CD4-positive, CD25-positive, alpha-beta regulatory T cell (primary cell): ENCODE measurements at regions not wholly inside any gene's neighbourhood (a gene's known extent, or its start where the extent isn't known, plus 50 kb on each side); places are given as distances from the start of the nearest gene placed in this dataset.

Source experiments
- ATAC-seq, 2 donors: fragments of 150-1000 bp; cut with Tn5 transposase; one replicate each; pipeline ENCODE4 v1.10.0; 2021; ENCODE audit warnings: low read depth in 2 of 2, moderate number of reproducible peaks in 2 of 2, moderate library complexity in 1 of 2
- DNase-seq, 3 donors: peaks; one replicate each; pipeline versions ENCODE4 v3.0.0 to v3.0.0-alpha.2; 2012 to 2022; ENCODE audit warnings: mixed read lengths in 1 of 3
- H3K27ac ChIP-seq: one replicate; pipeline ENCODE4 v1.7.0; 2013; ENCODE audit warnings: mild to moderate bottlenecking, low read length; ENCODE audit not compliant: insufficient read depth, poor library complexity, severe bottlenecking
- H3K27me3 ChIP-seq: one replicate; pipeline ENCODE4 v1.7.0; 2013; ENCODE audit warnings: low read length; ENCODE audit not compliant: control insufficient read depth, insufficient read depth
- H3K36me3 ChIP-seq: one replicate; pipeline ENCODE4 v1.7.0; 2013; ENCODE audit warnings: mild to moderate bottlenecking, low read length, moderate library complexity; ENCODE audit not compliant: control insufficient read depth, insufficient read depth
- H3K4me1 ChIP-seq: 2 replicates; pipeline ENCODE4 v1.7.0; 2013; ENCODE audit warnings: mild to moderate bottlenecking, low read length; ENCODE audit not compliant: insufficient read depth, control insufficient read depth, poor library complexity, severe bottlenecking
- H3K4me3 ChIP-seq: one replicate; pipeline ENCODE4 v1.7.0; 2013; ENCODE audit warnings: low read depth, mild to moderate bottlenecking, low read length, moderate library complexity
- H3K9me3 ChIP-seq, 2 experiments: 1 replicate in 1 of 2; 2 replicates in 1 of 2; pipeline ENCODE4 v1.7.0; 2013; ENCODE audit warnings: low read length in 2 of 2, mild to moderate bottlenecking in 1 of 2, moderate library complexity in 1 of 2; ENCODE audit not compliant: control insufficient read depth in 2 of 2
- H3K27ac Mint-ChIP-seq, 3 donors: one replicate each; pipeline ENCODE4 v1.8.0; 2020 to 2022; ENCODE audit warnings: mild to moderate bottlenecking in 3 of 3, mixed read lengths in 3 of 3, moderate library complexity in 2 of 3
- H3K27me3 Mint-ChIP-seq: one replicate; pipeline ENCODE4 v1.8.0; 2022; ENCODE audit warnings: mild to moderate bottlenecking, mixed read lengths
- H3K36me3 Mint-ChIP-seq: one replicate; pipeline ENCODE4 v1.8.0; 2020; ENCODE audit warnings: mixed read lengths
- H3K4me1 Mint-ChIP-seq, 4 donors: one replicate each; pipeline ENCODE4 v1.8.0; 2020 to 2022; ENCODE audit warnings: mixed read lengths in 4 of 4, mild to moderate bottlenecking in 1 of 4
- H3K4me3 Mint-ChIP-seq, 4 donors: one replicate each; pipeline ENCODE4 v1.8.0; 2020 to 2022; ENCODE audit warnings: mild to moderate bottlenecking in 4 of 4, mixed read lengths in 4 of 4, moderate library complexity in 3 of 4
- H3K9me3 Mint-ChIP-seq, 7 donors: one replicate each; pipeline ENCODE4 v1.8.0; 2020 to 2022; ENCODE audit warnings: mixed read lengths in 7 of 7, mild to moderate bottlenecking in 3 of 7, moderate library complexity in 2 of 7

DNA sequence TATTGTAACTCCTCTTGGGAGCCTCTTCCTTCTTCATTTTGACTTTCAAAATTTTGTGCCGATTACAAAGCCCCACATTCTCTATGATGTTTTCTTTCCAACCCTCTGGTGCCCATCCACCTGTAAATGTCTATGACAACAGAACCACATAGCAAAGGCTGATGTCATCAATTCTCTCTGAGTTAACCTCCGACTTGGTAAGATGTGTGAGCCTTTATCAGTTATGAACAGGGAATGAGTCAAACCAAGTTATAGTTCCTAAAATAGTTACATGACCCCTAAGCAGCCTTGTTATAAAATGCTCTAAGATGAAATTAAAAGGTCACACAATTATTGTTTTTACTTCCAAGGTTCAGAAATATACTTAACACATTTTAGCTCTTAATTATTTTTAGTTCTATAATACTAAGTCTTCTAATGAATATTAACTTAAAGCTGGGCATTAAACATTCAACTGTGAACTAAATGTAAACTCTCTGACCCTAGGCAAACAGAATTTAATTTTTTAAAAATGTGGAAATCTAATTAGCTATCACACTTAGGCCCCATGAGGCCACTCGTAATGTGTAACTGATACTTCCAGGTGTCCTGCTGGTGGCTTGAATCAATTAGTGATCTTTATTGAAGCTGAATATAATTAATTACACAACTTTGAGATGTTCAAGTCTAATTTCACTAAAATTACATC, 102.3 kb upstream of the CYRIA start:
- no peak overlapping the region for H3K4me3 ChIP-seq
- H3K36me3 Mint-ChIP-seq, result no peaks in the 10 kb centered on the region
- H3K4me1 ChIP-seq, result no peaks in the 10 kb centered on the region
- H3K36me3 ChIP-seq, result no peaks in the 10 kb centered on the region
- no peak overlapping the region for H3K27ac Mint-ChIP-seq
- no peak for DNase-seq
- H3K27me3 ChIP-seq, result no peaks in the 10 kb centered on the region
- ATAC-seq, result no peak
- H3K27me3 Mint-ChIP-seq, result no peaks in the 10 kb centered on the region
- H3K4me1 Mint-ChIP-seq, result no peaks in the 10 kb centered on the region
- H3K9me3 ChIP-seq, result no peaks in the 10 kb centered on the region
- H3K4me3 Mint-ChIP-seq, result no peak overlapping the region
- H3K9me3 Mint-ChIP-seq, result peaks cover 0 to 4% (median 0%) of the 10 kb centered on the region in 7 donors
- no peak overlapping the region for H3K27ac ChIP-seq

DNA sequence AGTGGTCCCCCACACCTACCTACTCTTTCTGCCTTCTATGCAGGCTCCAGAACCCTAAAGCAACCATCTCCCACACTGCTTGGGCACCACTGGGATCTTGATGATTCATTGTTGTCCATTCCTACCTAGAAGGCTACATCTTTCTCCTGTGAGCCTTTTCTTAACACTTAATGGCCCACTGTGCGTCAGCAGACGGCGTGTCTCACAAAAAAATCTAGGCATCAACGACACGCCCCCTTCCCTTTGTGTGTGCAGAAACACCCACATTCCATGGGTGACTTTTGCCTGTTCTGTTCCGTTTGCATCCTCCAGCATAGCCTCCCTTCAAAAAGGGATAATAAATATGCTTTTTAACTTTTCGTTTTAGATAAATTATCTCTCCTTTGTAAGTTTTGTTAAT, 99.7 kb upstream of the CYRIA start:
- H3K4me3 Mint-ChIP-seq, result no peak overlapping the region
- H3K4me3 ChIP-seq, result no peak overlapping the region
- H3K27me3 ChIP-seq, result no peaks in the 10 kb centered on the region
- no peak for DNase-seq
- no peak overlapping the region for H3K27ac Mint-ChIP-seq
- no peak overlapping the region for H3K27ac ChIP-seq
- no peaks in the 10 kb centered on the region for H3K36me3 ChIP-seq
- no peaks in the 10 kb centered on the region for H3K4me1 Mint-ChIP-seq
- H3K9me3 ChIP-seq, result no peaks in the 10 kb centered on the region
- H3K4me1 ChIP-seq, result no peaks in the 10 kb centered on the region
- H3K9me3 Mint-ChIP-seq, result peaks cover 0 to 3% (median 0%) of the 10 kb centered on the region in 7 donors
- no peaks in the 10 kb centered on the region for H3K27me3 Mint-ChIP-seq
- no peaks in the 10 kb centered on the region for H3K36me3 Mint-ChIP-seq
- ATAC-seq, result no peak

DNA sequence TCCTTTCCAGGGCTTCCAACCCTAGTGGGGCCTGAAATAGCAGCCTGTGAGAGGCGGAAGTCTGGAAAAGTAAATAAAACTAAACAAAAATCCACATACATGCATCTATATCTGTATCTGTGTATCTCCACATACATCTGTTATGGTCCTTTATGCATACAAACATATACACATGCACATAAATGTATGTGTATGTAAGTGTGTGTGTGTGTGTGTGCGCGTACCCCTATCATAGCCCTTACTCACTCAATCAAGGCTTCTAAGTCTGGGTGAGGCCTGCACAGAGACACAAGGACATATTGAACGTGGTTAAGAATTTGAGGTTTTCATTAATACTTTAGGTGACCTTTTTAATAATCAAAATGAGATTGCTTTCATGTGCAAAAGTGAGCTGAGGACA, 98.9 kb upstream of the CYRIA start:
- no peaks in the 10 kb centered on the region for H3K4me1 ChIP-seq
- no peak overlapping the region for H3K4me3 ChIP-seq
- Mint-ChIP-seq H3K27me3 (no peaks in the 10 kb centered on the region), H3K4me1 (no peaks in the 10 kb centered on the region), H3K9me3 (peaks cover 0 to 1% (median 0%) of the 10 kb centered on the region in 7 donors), H3K4me3 (no peak overlapping the region), H3K27ac (no peak overlapping the region), H3K36me3 (no peaks in the 10 kb centered on the region)
- no peaks in the 10 kb centered on the region for H3K27me3 ChIP-seq
- no peak for DNase-seq
- no peak for ATAC-seq
- H3K9me3 ChIP-seq, result no peaks in the 10 kb centered on the region
- H3K36me3 ChIP-seq, result no peaks in the 10 kb centered on the region
- H3K27ac ChIP-seq, result no peak overlapping the region

GRCh38 chr2:16763493-16763899, 97.9 kb upstream of the CYRIA start:
- Mint-ChIP-seq H3K4me1 (no peaks in the 10 kb centered on the region), H3K27ac (no peak overlapping the region), H3K36me3 (no peaks in the 10 kb centered on the region), H3K4me3 (no peak overlapping the region), H3K27me3 (no peaks in the 10 kb centered on the region), H3K9me3 (peaks cover 0 to 1% (median 0%) of the 10 kb centered on the region in 7 donors)
- H3K27me3 ChIP-seq, result no peaks in the 10 kb centered on the region
- no peaks in the 10 kb centered on the region for H3K36me3 ChIP-seq
- no peaks in the 10 kb centered on the region for H3K4me1 ChIP-seq
- no peaks in the 10 kb centered on the region for H3K9me3 ChIP-seq
- DNase-seq, result no peak
- no peak overlapping the region for H3K27ac ChIP-seq
- no peak overlapping the region for H3K4me3 ChIP-seq
- no peak for ATAC-seq

- Histone ChIP-seq H3K27ac (no peak overlapping the region), H3K4me1 (no peaks in the 10 kb centered on the region), H3K4me3 (no peak overlapping the region), H3K36me3 (no peaks in the 10 kb centered on the region), H3K9me3 (no peaks in the 10 kb centered on the region), H3K27me3 (no peaks in the 10 kb centered on the region)
- H3K9me3 Mint-ChIP-seq, result peaks cover 0 to 1% (median 0%) of the 10 kb centered on the region in 7 donors
- ATAC-seq (no peak), DNase-seq (no peak)
- no peaks in the 10 kb centered on the region for H3K36me3 Mint-ChIP-seq
- H3K4me1 Mint-ChIP-seq, result no peaks in the 10 kb centered on the region
- H3K4me3 Mint-ChIP-seq, result no peak overlapping the region
- no peaks in the 10 kb centered on the region for H3K27me3 Mint-ChIP-seq
- H3K27ac Mint-ChIP-seq, result no peak overlapping the region
Observed at GRCh38 chr2:16763056-16763455, 97.4 kb upstream of the CYRIA start.

GRCh38 chr2:16760426-16760825, 94.8 kb upstream of the CYRIA start:
- Histone ChIP-seq H3K4me3 (no peak overlapping the region), H3K9me3 (no peaks in the 10 kb centered on the region), H3K36me3 (no peaks in the 10 kb centered on the region), H3K4me1 (no peaks in the 10 kb centered on the region), H3K27me3 (no peaks in the 10 kb centered on the region), H3K27ac (no peak overlapping the region)
- Mint-ChIP-seq H3K27ac (no peak overlapping the region), H3K36me3 (no peaks in the 10 kb centered on the region), H3K4me3 (no peak overlapping the region), H3K27me3 (no peaks in the 10 kb centered on the region), H3K4me1 (no peaks in the 10 kb centered on the region), H3K9me3 (no peaks in the 10 kb centered on the region)
- ATAC-seq, result no peak
- no peak for DNase-seq

- Histone ChIP-seq H3K4me1 (no peaks in the 10 kb centered on the region), H3K27ac (no peak overlapping the region), H3K27me3 (no peaks in the 10 kb centered on the region), H3K9me3 (no peaks in the 10 kb centered on the region), H3K4me3 (no peak overlapping the region), H3K36me3 (no peaks in the 10 kb centered on the region)
- no peaks in the 10 kb centered on the region for H3K36me3 Mint-ChIP-seq
- DNase-seq (peak; percentile 7 to 63 (median 25)), ATAC-seq (peak; percentile 43 to 50)
- H3K4me3 Mint-ChIP-seq, result no peak overlapping the region
- H3K4me1 Mint-ChIP-seq, result no peaks in the 10 kb centered on the region
- no peak overlapping the region for H3K27ac Mint-ChIP-seq
- no peaks in the 10 kb centered on the region for H3K27me3 Mint-ChIP-seq
- no peaks in the 10 kb centered on the region for H3K9me3 Mint-ChIP-seq
Observed at GRCh38 chr2:16756831-16757644, 91.4 kb upstream of the CYRIA start.

DNA sequence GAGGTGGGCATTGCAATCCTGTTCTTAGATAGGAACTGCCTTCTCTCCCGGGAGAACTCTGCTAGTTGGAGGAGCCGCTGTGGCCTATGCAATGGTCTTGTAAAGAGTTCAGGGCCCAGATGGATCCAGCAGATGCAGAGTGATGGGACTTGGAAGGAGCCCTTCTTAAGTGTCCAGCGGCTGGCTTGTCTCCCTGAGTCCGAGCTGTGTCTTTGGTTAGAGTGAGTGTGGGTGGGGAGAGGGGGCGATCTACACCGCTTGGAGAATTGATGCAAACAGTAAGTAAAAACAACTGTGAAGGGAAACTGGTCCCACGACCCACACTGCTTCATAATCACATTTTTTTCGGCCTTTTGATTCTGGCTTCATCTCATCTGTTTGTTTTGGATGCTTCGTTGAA, 89.8 kb upstream of the CYRIA start:
- no peak overlapping the region for H3K4me3 ChIP-seq
- no peak overlapping the region for H3K27ac Mint-ChIP-seq
- ATAC-seq (no peak), DNase-seq (no peak)
- H3K9me3 Mint-ChIP-seq, result no peaks in the 10 kb centered on the region
- no peaks in the 10 kb centered on the region for H3K4me1 Mint-ChIP-seq
- no peak overlapping the region for H3K27ac ChIP-seq
- H3K9me3 ChIP-seq, result no peaks in the 10 kb centered on the region
- no peaks in the 10 kb centered on the region for H3K36me3 Mint-ChIP-seq
- H3K36me3 ChIP-seq, result no peaks in the 10 kb centered on the region
- H3K4me1 ChIP-seq, result no peaks in the 10 kb centered on the region
- H3K27me3 ChIP-seq, result no peaks in the 10 kb centered on the region
- no peaks in the 10 kb centered on the region for H3K27me3 Mint-ChIP-seq
- H3K4me3 Mint-ChIP-seq, result no peak overlapping the region
